ENCODE measurements at regions not wholly inside any gene's neighbourhood (a gene's known extent, or its start where the extent isn't known, plus 50 kb on each side); places are given as distances from the start of the nearest gene placed in this dataset.

- ChIA-PET CTCF (no interaction called here), POLR2A (no interaction called here)
Observed at GRCh38 chr2:71857636-71858035, 290.0 kb downstream of the CYP26B1 start.

More at GRCh38 chr2:71857636-71858035, 290.0 kb downstream of the CYP26B1 start:
- Histone ChIP-seq H3K27ac (ENCODE audit: low read depth in 2 of 2, low read length in 1 of 2) (no peak overlapping the region), H3K4me2 (no peak overlapping the region), H3K79me2 (ENCODE audit: insufficient read depth) (no peaks in the 10 kb centered on the region), H3K9ac (no peak overlapping the region), H3K36me3 (replicated peaks in 1 of 2; ENCODE audit: control insufficient read depth in 1 of 2, insufficient read depth in 2 of 2, low read length in 1 of 2) (no peaks in the 10 kb centered on the region), H3K9me3 (no peaks in the 10 kb centered on the region), H4K20me1 (ENCODE audit: insufficient read depth) (no peaks in the 10 kb centered on the region), H3K4me1 (ENCODE audit: control insufficient read depth in 1 of 2, insufficient read depth in 2 of 2, low read depth in 1 of 2, low read length in 1 of 2) (peaks cover 0 to 5% of the 10 kb centered on the region in 2 experiments; a peak in 1 of 4 replicates), H3K4me3 (ENCODE audit: low read depth in 2 of 2, low read length in 1 of 2) (no peak overlapping the region), H3K27me3 (ENCODE audit: insufficient read depth) (no peaks in the 10 kb centered on the region), H3K9me2 (no peaks in the 10 kb centered on the region), H3F3A (replicated peaks; ENCODE audit: insufficient read depth) (no peaks in the 10 kb centered on the region), H2AFZ (ENCODE audit: low read depth) (no peak overlapping the region)
- TF ChIP-seq TAF1 (IDR thresholded peaks at IDR 0.05; ENCODE audit: borderline replicate concordance, low read depth, low read length) (no peak), EP300 (IDR thresholded peaks at IDR 0.05; ENCODE audit: borderline replicate concordance in 1 of 2, low read depth in 1 of 2, low read length in 1 of 2) (no peak), CHD2 (IDR thresholded peaks at IDR 0.05; ENCODE audit: low read length, partially characterized antibody) (no peak), NFIC (IDR thresholded peaks at IDR 0.05; ENCODE audit: borderline replicate concordance) (no peak), EZH2phosphoT487 (IDR thresholded peaks at IDR 0.05; ENCODE audit: borderline replicate concordance, low read depth) (no peak), PBX3 (IDR thresholded peaks at IDR 0.05) (no peak), JUND (IDR thresholded peaks at IDR 0.05) (no peak), SIN3A (IDR thresholded peaks at IDR 0.05; ENCODE audit: borderline replicate concordance, low read depth, low read length) (no peak), RXRA (IDR thresholded peaks at IDR 0.05; ENCODE audit: borderline replicate concordance, low read depth) (no peak), NRF1 (IDR thresholded peaks at IDR 0.05; ENCODE audit: low read depth, low read length) (no peak), FOXM1 (IDR thresholded peaks at IDR 0.05; ENCODE audit: low read depth) (no peak), REST (IDR thresholded peaks at IDR 0.05; ENCODE audit: low read depth, low read length) (no peak), RCOR1 (IDR thresholded peaks at IDR 0.05; ENCODE audit: low read length) (no peak), GABPA (IDR thresholded peaks at IDR 0.05; ENCODE audit: low read depth) (no peak)
- TF ChIP-seq, protein P1, sequence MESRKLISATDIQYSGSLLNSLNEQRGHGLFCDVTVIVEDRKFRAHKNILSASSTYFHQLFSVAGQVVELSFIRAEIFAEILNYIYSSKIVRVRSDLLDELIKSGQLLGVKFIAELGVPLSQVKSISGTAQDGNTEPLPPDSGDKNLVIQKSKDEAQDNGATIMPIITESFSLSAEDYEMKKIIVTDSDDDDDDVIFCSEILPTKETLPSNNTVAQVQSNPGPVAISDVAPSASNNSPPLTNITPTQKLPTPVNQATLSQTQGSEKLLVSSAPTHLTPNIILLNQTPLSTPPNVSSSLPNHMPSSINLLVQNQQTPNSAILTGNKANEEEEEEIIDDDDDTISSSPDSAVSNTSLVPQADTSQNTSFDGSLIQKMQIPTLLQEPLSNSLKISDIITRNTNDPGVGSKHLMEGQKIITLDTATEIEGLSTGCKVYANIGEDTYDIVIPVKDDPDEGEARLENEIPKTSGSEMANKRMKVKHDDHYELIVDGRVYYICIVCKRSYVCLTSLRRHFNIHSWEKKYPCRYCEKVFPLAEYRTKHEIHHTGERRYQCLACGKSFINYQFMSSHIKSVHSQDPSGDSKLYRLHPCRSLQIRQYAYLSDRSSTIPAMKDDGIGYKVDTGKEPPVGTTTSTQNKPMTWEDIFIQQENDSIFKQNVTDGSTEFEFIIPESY (IDR thresholded peaks at IDR 0.05; ENCODE audit: borderline replicate concordance, low read depth): no peak
- TF ChIP-seq, protein P2, sequence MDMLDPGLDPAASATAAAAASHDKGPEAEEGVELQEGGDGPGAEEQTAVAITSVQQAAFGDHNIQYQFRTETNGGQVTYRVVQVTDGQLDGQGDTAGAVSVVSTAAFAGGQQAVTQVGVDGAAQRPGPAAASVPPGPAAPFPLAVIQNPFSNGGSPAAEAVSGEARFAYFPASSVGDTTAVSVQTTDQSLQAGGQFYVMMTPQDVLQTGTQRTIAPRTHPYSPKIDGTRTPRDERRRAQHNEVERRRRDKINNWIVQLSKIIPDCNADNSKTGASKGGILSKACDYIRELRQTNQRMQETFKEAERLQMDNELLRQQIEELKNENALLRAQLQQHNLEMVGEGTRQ (IDR thresholded peaks at IDR 0.05; ENCODE audit: borderline replicate concordance, low read depth, low read length): no peak
- TF ChIP-seq, protein P3, sequence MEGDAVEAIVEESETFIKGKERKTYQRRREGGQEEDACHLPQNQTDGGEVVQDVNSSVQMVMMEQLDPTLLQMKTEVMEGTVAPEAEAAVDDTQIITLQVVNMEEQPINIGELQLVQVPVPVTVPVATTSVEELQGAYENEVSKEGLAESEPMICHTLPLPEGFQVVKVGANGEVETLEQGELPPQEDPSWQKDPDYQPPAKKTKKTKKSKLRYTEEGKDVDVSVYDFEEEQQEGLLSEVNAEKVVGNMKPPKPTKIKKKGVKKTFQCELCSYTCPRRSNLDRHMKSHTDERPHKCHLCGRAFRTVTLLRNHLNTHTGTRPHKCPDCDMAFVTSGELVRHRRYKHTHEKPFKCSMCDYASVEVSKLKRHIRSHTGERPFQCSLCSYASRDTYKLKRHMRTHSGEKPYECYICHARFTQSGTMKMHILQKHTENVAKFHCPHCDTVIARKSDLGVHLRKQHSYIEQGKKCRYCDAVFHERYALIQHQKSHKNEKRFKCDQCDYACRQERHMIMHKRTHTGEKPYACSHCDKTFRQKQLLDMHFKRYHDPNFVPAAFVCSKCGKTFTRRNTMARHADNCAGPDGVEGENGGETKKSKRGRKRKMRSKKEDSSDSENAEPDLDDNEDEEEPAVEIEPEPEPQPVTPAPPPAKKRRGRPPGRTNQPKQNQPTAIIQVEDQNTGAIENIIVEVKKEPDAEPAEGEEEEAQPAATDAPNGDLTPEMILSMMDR (IDR thresholded peaks at IDR 0.05): no peak
- TF ChIP-seq, protein P4, sequence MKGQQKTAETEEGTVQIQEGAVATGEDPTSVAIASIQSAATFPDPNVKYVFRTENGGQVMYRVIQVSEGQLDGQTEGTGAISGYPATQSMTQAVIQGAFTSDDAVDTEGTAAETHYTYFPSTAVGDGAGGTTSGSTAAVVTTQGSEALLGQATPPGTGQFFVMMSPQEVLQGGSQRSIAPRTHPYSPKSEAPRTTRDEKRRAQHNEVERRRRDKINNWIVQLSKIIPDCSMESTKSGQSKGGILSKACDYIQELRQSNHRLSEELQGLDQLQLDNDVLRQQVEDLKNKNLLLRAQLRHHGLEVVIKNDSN (IDR thresholded peaks at IDR 0.05; ENCODE audit: borderline replicate concordance, low read depth): no peak
- 43% methylated on average over 5 of the region's 6 CpGs for WGBS (ENCODE audit: low lambda C conversion rate)
- DNase-seq: no peak

Data from SK-N-SH (cell line).